Uterus (tissue), 3 donors: ENCODE measurements at regions not wholly inside any gene's neighbourhood (a gene's known extent, or its start where the extent isn't known, plus 50 kb on each side); places are given as distances from the start of the nearest gene placed in this dataset.

Experiments used
- DNase-seq, 2 donors: peaks; one replicate each; pipeline ENCODE4 v3.0.0-alpha.2; 2019 to 2020
- H3K27ac ChIP-seq, 2 donors: fragments of 200-600 bp; sonication (generic); 1 replicate in 1 of 2; 2 replicates in 1 of 2; pipeline ENCODE4 v1.5.1; 2016 to 2018
- H3K27me3 ChIP-seq, 2 donors: fragments of 200-600 bp; sonication (generic); one replicate each; pipeline ENCODE4 v1.5.1; 2018 to 2019; ENCODE audit warnings: control low read depth in 1 of 2
- H3K36me3 ChIP-seq, 2 donors: fragments of 200-600 bp; sonication (generic); one replicate each; pipeline ENCODE4 v1.5.1; 2019; ENCODE audit warnings: control low read depth in 1 of 2
- H3K4me1 ChIP-seq, 2 donors: fragments of 200-600 bp; sonication (generic); one replicate each; pipeline ENCODE4 v1.5.1; 2018 to 2019; ENCODE audit warnings: control low read depth in 1 of 2
- H3K4me3 ChIP-seq, 2 donors: fragments of 200-600 bp; sonication (generic); 1 replicate in 1 of 2; 2 replicates in 1 of 2; pipeline ENCODE4 v1.5.1; 2018 to 2019; ENCODE audit warnings: mild to moderate bottlenecking in 1 of 2
- H3K9me3 ChIP-seq, 2 donors: fragments of 200-600 bp; sonication (generic); one replicate each; pipeline ENCODE4 v1.5.1; 2019; ENCODE audit warnings: control low read depth in 1 of 2
- POLR2A ChIP-seq, 2 donors: fragments of 450-650 bp; IDR thresholded peaks; one replicate each; pipeline ENCODE4 v1.6.1; 2016; ENCODE audit warnings: antibody characterized with exemption in 2 of 2, mild to moderate bottlenecking in 1 of 2, moderate library complexity in 1 of 2
- intact Hi-C: fragments of 100-400 bp; cut with DNase I; formaldehyde crosslinking; loops from one replicate; pipeline ENCODE4 v1.15.1; 2023; ENCODE audit warnings: low total_unique reads
- TF ChIP-seq, protein P1 (sequence below), 4 experiments: fragments of 200-600 bp in 2 of 4; fragments of 450-650 bp in 2 of 4; sonication (generic) in 2 of 4; IDR thresholded peaks; one replicate each; pipeline ENCODE4 v1.5.1; 2016 to 2019; ENCODE audit warnings: antibody characterized with exemption in 4 of 4, mild to moderate bottlenecking in 2 of 4, moderate library complexity in 1 of 4
- donor health status: DM: yes; HTN: yes; CAD: no.

DNA sequence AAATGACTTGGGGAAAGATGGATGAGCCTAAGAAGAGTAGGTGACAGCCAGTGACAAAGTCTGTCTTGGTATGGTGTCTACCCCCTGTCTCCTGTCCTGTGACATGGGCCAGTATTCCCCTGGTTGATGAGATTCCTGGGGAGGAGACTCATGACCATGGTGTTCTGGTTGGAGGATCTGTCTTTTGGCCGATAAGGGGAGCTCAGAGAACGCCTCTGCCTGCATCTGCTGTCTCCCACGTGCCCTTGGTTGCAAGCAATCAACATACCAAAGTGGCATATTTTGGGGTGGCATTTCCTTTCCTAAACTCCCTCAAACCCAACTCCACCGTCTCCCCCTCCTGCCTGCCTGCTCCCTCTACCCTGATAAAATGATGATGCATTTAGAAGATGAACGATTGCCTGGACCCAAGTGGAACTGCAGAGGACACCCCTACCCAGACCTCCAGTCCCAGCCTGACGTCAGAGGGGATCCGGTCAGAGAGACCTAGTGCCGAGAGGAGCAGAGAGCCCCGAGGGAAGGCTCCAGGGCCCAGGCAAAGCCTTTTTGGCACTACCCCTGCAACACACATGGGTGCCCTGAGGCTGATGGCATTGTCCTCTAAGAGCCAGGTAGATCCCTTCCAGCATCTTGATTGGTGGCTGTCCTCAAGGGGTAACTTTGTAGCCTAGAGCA lies 88.0 kb upstream of the KCNK12 start:
- intact Hi-C loops: no loop called here
- DNase-seq: no peak
- TF ChIP-seq POLR2A (IDR thresholded peaks at IDR 0.05): no peak
- TF ChIP-seq, protein P1, sequence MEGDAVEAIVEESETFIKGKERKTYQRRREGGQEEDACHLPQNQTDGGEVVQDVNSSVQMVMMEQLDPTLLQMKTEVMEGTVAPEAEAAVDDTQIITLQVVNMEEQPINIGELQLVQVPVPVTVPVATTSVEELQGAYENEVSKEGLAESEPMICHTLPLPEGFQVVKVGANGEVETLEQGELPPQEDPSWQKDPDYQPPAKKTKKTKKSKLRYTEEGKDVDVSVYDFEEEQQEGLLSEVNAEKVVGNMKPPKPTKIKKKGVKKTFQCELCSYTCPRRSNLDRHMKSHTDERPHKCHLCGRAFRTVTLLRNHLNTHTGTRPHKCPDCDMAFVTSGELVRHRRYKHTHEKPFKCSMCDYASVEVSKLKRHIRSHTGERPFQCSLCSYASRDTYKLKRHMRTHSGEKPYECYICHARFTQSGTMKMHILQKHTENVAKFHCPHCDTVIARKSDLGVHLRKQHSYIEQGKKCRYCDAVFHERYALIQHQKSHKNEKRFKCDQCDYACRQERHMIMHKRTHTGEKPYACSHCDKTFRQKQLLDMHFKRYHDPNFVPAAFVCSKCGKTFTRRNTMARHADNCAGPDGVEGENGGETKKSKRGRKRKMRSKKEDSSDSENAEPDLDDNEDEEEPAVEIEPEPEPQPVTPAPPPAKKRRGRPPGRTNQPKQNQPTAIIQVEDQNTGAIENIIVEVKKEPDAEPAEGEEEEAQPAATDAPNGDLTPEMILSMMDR (IDR thresholded peaks at IDR 0.05): no peak
- Histone ChIP-seq H3K36me3 (no peaks in the 10 kb centered on the region), H3K9me3 (no peaks in the 10 kb centered on the region), H3K4me3 (no peak overlapping the region), H3K4me1 (no peaks in the 10 kb centered on the region), H3K27me3 (no peaks in the 10 kb centered on the region), H3K27ac (no peak overlapping the region)

DNA sequence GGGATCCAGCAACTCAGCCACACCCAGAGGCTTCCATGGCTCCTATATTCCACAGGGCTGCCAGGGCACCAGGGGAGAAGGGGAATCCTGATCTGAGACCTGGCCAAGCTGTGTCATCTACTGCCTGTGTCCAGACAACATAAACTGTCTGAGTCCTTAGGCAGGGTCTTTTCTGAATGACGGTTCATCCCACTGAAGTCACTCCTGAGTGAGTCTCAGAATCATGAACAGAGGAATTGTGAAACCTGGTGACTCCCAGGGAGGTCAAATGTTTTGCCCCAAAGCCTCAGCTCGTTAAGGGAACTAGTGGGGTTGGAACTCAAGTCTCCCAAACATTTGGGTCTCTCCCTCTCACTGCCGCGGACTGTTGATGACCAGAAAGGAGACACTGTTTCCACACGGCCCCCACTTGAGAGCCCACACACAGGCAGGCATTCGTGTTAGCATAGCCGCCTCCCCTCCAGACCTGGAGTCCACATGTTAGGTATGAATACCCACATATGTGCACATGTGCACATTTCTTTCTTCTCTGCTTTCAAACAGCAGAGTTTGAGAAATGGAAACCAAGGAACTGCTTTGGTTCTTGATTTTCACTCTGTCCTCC lies 87.2 kb upstream of the KCNK12 start:
- Histone ChIP-seq H3K27me3 (no peaks in the 10 kb centered on the region), H3K36me3 (no peaks in the 10 kb centered on the region), H3K27ac (no peak overlapping the region), H3K4me3 (no peak overlapping the region), H3K4me1 (no peaks in the 10 kb centered on the region), H3K9me3 (no peaks in the 10 kb centered on the region)
- DNase-seq: no peak
- intact Hi-C loops: no loop called here
- TF ChIP-seq, protein P1 (IDR thresholded peaks at IDR 0.05): no peak
- TF ChIP-seq POLR2A (IDR thresholded peaks at IDR 0.05): no peak

DNA sequence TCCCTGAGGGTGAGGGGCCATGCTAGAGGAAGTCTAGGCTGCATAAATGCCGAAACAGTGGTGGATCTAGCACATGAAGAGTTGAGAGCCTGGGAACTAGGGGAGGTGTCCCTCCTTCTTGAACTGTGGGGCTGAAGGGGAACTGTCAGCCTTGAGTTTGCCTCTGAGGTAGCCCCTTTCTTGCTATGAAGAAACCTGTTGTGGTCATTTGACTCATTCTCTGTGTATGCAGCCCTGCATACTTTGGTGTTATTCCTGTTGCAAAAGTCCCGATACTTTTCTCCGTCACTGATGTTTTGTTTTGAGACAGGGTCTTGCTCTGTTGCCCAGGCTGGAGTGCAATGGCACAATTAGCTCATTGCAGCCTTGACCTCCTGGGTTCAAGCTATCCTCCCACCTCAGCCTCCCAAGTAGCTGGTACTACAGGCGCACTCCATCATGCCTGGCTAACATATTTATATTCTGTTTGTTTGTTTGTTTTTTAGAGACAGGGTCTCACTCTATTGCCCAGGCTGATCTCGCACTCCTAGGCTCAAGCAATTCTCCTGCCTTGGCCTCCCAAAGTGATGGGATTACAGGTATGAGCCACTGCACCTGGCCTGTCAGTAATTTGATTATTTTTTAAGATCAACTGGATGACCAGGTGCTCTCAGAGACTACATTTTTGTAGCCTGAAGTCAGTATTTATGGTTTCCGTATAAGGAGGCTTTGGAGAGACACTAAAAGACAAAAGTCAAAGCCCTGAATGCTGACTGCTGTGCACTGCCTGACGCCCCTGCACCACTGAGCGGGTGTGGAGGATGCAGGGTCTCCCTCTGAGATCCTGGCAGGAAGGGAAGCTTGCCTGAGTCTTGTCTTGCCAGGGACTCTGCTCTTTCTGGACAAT lies 86.2 kb upstream of the KCNK12 start:
- H3K27me3 ChIP-seq: no peaks in the 10 kb centered on the region
- no peak overlapping the region for H3K4me3 ChIP-seq
- no peak for TF ChIP-seq POLR2A (IDR thresholded peaks at IDR 0.05)
- TF ChIP-seq, protein P1 (IDR thresholded peaks at IDR 0.05): no peak
- H3K27ac ChIP-seq: no peak overlapping the region
- H3K4me1 ChIP-seq: no peaks in the 10 kb centered on the region
- DNase-seq: no peak
- no peaks in the 10 kb centered on the region for H3K36me3 ChIP-seq
- no peaks in the 10 kb centered on the region for H3K9me3 ChIP-seq
- intact Hi-C loops: no loop called here

DNA sequence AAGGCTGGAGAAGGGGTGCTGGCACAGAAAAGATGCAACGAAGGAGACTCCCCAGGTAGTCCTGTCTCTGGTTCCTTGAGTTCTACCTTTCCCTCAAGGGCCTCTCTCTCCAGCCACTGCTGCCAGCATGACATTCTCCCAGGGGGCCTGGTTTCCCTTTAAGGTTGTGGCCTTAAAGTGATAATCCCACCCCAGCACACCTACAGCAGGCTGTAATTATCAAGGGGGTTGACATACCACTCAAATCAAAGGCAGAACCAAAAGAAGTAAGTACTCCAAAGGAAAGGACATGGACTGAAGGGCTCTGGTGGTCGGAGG lies 84.7 kb upstream of the KCNK12 start:
- TF ChIP-seq, protein P1 (IDR thresholded peaks at IDR 0.05): no peak
- no peak for TF ChIP-seq POLR2A (IDR thresholded peaks at IDR 0.05)
- DNase-seq: no peak
- H3K4me1 ChIP-seq: no peaks in the 10 kb centered on the region
- no peaks in the 10 kb centered on the region for H3K36me3 ChIP-seq
- intact Hi-C loops: no loop called here
- no peak overlapping the region for H3K4me3 ChIP-seq
- no peaks in the 10 kb centered on the region for H3K27me3 ChIP-seq
- H3K9me3 ChIP-seq: no peaks in the 10 kb centered on the region
- H3K27ac ChIP-seq: no peak overlapping the region
